NCI-H82 (cell line): ENCODE measurements at regions not wholly inside any gene's neighbourhood (a gene's known extent, or its start where the extent isn't known, plus 50 kb on each side); places are given as distances from the start of the nearest gene placed in this dataset.
"Not testable (repeated sequence)": the region's sequence is repeated elsewhere in the genome, so short reads cannot be mapped to it uniquely, and the experiment has no call there.

Source experiments
- DNase-seq: peaks from one replicate; lab custom pipeline; 2025; lab: John Stamatoyannopoulos, UW

- no peak for DNase-seq
Measured at GRCh38 chr16:25434064-25434463, 176.4 kb upstream of the ZKSCAN2 start.

DNA sequence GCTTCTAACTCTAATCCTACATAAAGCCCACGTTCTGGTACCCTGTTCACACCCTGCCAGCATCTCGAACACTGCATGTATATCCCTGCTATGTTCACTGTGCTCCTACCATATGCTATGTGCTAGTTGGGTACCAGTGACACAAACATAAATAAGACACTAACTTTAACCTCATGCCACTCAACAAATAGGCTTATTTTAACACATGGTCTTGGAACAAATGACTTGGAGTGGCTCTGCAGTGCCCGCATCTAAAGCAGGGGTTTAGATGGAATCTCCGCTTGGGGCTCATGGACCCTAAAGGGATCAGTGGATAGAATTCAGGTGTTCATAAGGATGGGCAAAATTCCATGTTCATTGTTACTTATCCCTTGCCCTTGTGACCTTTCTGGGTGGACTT is 175.7 kb upstream of the ZKSCAN2 start:
- DNase-seq = no peak

GRCh38 chr16:25431472-25431871 is 173.8 kb upstream of the ZKSCAN2 start:
- no peak for DNase-seq

- no peak for DNase-seq
Measured at GRCh38 chr16:25426829-25427228, 169.2 kb upstream of the ZKSCAN2 start.

- DNase-seq = no peak
Measured at GRCh38 chr16:25419681-25420080, 162.0 kb upstream of the ZKSCAN2 start.

GRCh38 chr16:25419153-25419552 is 161.5 kb upstream of the ZKSCAN2 start:
- no peak for DNase-seq

GRCh38 chr16:25416002-25416401 is 158.4 kb upstream of the ZKSCAN2 start:
- DNase-seq = no peak

DNA sequence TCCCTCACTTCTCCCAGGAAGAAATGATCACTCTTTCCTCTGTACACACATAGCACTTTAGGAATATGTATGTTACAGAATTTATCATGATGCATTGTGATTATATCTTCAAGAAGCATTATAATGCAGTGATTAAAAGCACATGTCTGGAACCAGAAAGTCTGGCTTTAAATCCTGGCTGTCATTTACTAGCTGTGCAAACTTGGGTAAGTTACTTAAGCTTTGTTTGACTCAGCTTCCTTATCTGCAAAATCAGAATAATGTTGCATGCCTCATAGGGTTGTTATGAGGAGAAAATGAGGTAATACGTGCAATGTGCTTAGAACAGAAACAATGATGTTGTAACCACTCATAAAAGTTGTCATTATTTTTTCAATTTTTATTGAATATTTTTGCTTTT is 156.3 kb upstream of the ZKSCAN2 start:
- DNase-seq = no peak

DNA sequence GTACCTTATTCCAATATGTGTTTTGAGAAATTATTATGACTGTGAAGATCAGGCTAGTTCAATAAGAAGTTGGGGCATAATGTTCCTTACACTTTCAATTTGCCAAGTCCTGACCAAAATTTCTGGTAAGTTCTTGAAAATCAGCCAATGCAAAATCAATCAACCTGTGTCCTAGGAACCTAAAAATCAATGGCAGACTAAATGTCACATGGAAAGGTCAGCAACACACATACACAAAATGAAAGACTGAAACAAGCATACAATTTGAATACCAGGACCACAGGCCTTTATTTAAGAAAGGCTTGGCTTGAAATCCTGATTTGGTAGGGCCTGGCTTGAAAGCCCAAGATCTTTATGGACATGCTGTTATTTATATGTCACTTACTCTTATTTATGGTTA is 155.5 kb upstream of the ZKSCAN2 start:
- no peak for DNase-seq

- DNase-seq = no peak
Measured at GRCh38 chr16:25411396-25412081, 153.9 kb upstream of the ZKSCAN2 start.

- DNase-seq = no peak
Measured at GRCh38 chr16:25403852-25404251, 146.2 kb upstream of the ZKSCAN2 start.

DNA sequence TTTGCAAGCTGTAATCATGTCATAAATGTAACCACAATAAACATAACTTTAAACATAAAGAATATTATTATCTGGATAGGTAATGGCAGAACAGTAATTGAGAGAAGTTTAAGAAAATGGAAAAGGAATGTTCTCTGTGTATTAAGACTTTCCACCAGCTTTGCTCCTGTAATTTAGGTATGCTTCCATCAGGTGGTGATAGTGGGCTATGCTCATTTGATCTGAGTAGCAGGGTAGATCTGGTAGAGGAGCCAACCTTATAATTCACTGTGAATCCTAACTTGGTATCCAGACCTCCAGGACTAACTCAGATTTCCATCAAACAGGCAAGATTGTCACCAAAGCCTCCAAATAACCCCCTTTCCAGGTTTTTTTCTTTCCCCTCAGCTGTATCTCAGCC is 137.9 kb upstream of the ZKSCAN2 start:
- DNase-seq = peak; percentile 27

- no peak for DNase-seq
Measured at GRCh38 chr16:25390761-25391160, 133.1 kb upstream of the ZKSCAN2 start.

DNA sequence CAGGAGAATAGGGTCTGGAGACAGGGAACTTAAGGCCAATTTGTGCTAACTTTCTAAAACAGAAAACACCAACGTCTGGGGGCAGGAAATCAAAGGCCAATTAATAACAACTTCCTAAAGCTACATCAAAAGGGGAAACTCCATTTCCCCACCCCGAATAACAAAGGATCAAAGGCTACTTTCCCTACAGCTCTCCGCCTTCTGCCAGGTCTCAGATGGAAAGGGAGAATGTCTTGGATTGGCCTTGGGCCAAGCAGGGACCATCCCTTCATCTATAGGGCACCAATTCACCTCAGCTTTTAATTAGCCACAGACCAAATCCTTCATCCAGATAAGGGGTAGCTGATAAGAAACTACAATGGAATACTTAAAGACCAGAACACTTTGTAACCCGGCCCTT is 116.9 kb upstream of the ZKSCAN2 start:
- DNase-seq = no peak

GRCh38 chr16:25372716-25373115 is 115.1 kb upstream of the ZKSCAN2 start:
- DNase-seq = no peak

- no peak for DNase-seq
Measured at GRCh38 chr16:25371342-25371741, 113.7 kb upstream of the ZKSCAN2 start.

- no peak for DNase-seq
Measured at GRCh38 chr16:25370541-25370940, 112.9 kb upstream of the ZKSCAN2 start.

DNA sequence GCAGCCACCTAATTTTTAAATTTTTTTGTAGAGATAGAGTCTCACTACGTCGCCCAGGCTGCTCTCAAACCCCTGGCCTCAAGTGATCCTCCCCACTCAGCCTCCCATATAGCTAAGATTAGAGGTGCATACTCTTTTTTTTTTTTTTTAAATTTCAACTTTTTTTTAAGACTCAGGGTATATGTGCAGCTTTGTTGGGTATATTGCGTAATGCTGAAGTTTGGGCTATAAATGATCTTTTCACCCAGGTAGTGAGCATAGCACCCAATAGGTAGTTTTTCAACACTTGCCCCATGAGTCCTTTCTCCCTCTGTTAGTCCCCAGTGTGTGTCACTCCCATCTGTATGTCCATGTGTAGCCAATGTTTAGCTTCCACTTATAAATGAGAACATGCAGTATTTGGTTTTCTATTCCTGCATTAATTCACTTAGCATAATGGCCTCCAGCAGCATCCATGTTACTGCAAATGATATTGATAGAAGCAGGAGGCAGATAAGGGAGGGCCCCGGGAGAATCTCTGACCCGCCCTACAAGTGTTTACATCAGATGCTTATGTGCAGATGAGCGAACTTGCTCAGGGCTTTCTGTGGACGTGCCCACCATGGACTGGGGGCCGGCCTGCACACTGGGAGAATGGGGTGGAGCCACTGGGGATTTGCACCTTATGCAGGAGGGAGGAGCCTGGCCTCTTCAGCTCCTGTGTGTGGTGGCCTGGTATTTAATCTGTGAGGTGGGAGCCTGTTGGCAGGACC is 110.3 kb upstream of the ZKSCAN2 start:
- no peak for DNase-seq

- DNase-seq = no peak
Measured at GRCh38 chr16:25366078-25366477, 108.4 kb upstream of the ZKSCAN2 start.

- DNase-seq = not testable (repeated sequence)
Measured at GRCh38 chr16:25359516-25359915, 101.9 kb upstream of the ZKSCAN2 start.

DNA sequence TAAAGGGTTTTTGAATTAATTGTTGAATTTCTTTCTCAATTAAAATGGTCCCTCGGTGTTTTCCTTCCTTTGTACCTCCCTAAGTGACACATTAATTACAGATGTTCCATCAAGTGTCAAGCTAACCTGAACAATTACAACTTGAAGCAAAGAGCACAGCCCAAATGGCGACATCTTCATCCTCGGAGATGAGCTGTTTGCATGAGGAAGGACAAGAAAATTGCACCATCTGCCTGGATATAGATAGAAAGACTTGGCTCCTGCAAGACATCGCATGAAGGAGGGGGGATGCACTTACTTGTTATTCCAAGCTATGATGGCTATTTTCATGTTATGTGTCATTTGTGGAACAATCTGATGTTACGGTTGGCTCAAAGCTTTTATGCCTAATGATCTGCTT is 86.4 kb upstream of the ZKSCAN2 start:
- no peak for DNase-seq

GRCh38 chr16:25340973-25341372 is 83.3 kb upstream of the ZKSCAN2 start:
- DNase-seq = no peak

GRCh38 chr16:25317732-25318316 is 60.2 kb upstream of the ZKSCAN2 start:
- no peak for DNase-seq
